Gastroesophageal sphincter (tissue), 4 donors: ENCODE measurements at regions not wholly inside any gene's neighbourhood (a gene's known extent, or its start where the extent isn't known, plus 50 kb on each side); places are given as distances from the start of the nearest gene placed in this dataset.

Source experiments
- ATAC-seq: fragments of 150-250 bp; one replicate; pipeline ENCODE4 v1.9.1; 2016; ENCODE audit warnings: mild to moderate bottlenecking, moderate library complexity
- H3K27ac ChIP-seq, 4 donors: fragments of 200-600 bp; sonication (generic) in 3 of 4; 1 replicate in 3 of 4; 2 replicates in 1 of 4; pipeline ENCODE4 v1.5.1; 2016 to 2019
- H3K27me3 ChIP-seq: fragments of 200-600 bp; sonication (generic); one replicate; pipeline ENCODE4 v1.5.1; 2019
- H3K36me3 ChIP-seq, 2 donors: fragments of 200-600 bp; sonication (generic); one replicate each; pipeline ENCODE4 v1.5.1; 2019; ENCODE audit warnings: control low read depth in 1 of 2
- H3K4me1 ChIP-seq, 3 donors: fragments of 200-600 bp; sonication (generic); 1 replicate in 2 of 3; 2 replicates in 1 of 3; pipeline ENCODE4 v1.5.1; 2016 to 2019; ENCODE audit warnings: control low read depth in 2 of 3
- H3K4me3 ChIP-seq, 2 donors: fragments of 200-600 bp; sonication (generic); one replicate each; pipeline ENCODE4 v1.5.1; 2019; ENCODE audit warnings: mild to moderate bottlenecking in 1 of 2, moderate library complexity in 1 of 2
- H3K9me3 ChIP-seq, 3 donors: fragments of 200-600 bp; sonication (generic); one replicate each; pipeline ENCODE4 v1.5.1; 2017 to 2019; ENCODE audit warnings: control low read depth in 2 of 3
- EP300 ChIP-seq: sonication (generic); formaldehyde crosslinking; IDR thresholded peaks from one replicate; pipeline ENCODE4 v1.6.1; 2017; ENCODE audit warnings: antibody characterized with exemption, mild to moderate bottlenecking
- POLR2A ChIP-seq, 2 donors: fragments of 450-650 bp; IDR thresholded peaks; one replicate each; pipeline ENCODE4 v1.6.1; 2017; ENCODE audit warnings: antibody characterized with exemption in 2 of 2, mild to moderate bottlenecking in 2 of 2, moderate library complexity in 1 of 2
- POLR2AphosphoS5 ChIP-seq: sonication (generic); formaldehyde crosslinking; IDR thresholded peaks from one replicate; pipeline ENCODE4 v1.6.1; 2017; ENCODE audit warnings: antibody characterized with exemption
- WGBS, 2 donors: methylation state at CpG; one replicate each; pipeline ENCODE4 v1.1.5; 2018; ENCODE audit warnings: low coverage in 1 of 2; 5-methylcytosine and 5-hydroxymethylcytosine counted together
- TF ChIP-seq, protein P1 (sequence below), 4 experiments: fragments of 200-600 bp in 2 of 4; fragments of 450-650 bp in 2 of 4; sonication (generic) in 1 of 4; IDR thresholded peaks; one replicate each; pipeline ENCODE4 v1.5.1; 2017 to 2019; ENCODE audit warnings: antibody characterized with exemption in 4 of 4, mild to moderate bottlenecking in 2 of 4, moderate library complexity in 2 of 4

DNA sequence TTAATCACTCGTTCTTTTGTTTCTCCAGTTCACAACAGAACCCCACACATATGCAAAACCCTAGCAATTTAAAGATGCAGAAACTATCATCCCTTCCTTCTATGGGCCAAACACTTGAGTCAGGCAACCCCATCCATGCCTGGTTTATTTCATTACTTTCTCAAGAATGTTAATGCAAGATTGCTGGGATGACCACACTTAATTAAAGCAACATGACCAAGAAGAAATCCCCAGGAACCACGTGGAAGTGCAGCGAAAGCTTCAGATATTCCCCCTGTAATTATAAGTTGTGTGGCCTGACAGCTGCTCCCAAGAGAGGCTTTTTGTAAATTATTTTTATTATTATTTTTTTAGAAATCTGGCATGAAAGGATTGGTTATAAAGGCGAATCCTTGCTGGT is 246.2 kb upstream of the ID2 start:
- H3K4me3 ChIP-seq, result no peak overlapping the region
- 80 to 91% methylated on average over 4 of the region's 4 CpGs for WGBS, 2 donors
- TF ChIP-seq POLR2A (IDR thresholded peaks at IDR 0.05), result no peak
- TF ChIP-seq EP300, result no peak
- no peak for TF ChIP-seq POLR2AphosphoS5
- TF ChIP-seq, protein P1, sequence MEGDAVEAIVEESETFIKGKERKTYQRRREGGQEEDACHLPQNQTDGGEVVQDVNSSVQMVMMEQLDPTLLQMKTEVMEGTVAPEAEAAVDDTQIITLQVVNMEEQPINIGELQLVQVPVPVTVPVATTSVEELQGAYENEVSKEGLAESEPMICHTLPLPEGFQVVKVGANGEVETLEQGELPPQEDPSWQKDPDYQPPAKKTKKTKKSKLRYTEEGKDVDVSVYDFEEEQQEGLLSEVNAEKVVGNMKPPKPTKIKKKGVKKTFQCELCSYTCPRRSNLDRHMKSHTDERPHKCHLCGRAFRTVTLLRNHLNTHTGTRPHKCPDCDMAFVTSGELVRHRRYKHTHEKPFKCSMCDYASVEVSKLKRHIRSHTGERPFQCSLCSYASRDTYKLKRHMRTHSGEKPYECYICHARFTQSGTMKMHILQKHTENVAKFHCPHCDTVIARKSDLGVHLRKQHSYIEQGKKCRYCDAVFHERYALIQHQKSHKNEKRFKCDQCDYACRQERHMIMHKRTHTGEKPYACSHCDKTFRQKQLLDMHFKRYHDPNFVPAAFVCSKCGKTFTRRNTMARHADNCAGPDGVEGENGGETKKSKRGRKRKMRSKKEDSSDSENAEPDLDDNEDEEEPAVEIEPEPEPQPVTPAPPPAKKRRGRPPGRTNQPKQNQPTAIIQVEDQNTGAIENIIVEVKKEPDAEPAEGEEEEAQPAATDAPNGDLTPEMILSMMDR (IDR thresholded peaks at IDR 0.05), result no peak

GRCh38 chr2:8436585-8436984 is 245.3 kb upstream of the ID2 start:
- H3K4me3 ChIP-seq, result no peak overlapping the region
- H3K27ac ChIP-seq, result no peak overlapping the region
- no peaks in the 10 kb centered on the region for H3K36me3 ChIP-seq
- H3K4me1 ChIP-seq, result no peaks in the 10 kb centered on the region
- no peak for TF ChIP-seq POLR2A (IDR thresholded peaks at IDR 0.05)
- no peak for TF ChIP-seq EP300
- TF ChIP-seq, protein P1 (IDR thresholded peaks at IDR 0.05), result no peak
- no peak for TF ChIP-seq POLR2AphosphoS5
- ATAC-seq, result no peak
- H3K9me3 ChIP-seq, result no peaks in the 10 kb centered on the region
- WGBS, 2 donors, result 60 to 94% methylated on average over 1 to 3 of the region's 3 CpGs
- no peaks in the 10 kb centered on the region for H3K27me3 ChIP-seq

More for the DNA sequence above, 246.2 kb upstream of the ID2 start:
- no peak for ATAC-seq
- H3K27ac ChIP-seq, result no peak overlapping the region
- no peaks in the 10 kb centered on the region for H3K27me3 ChIP-seq
- H3K36me3 ChIP-seq, result no peaks in the 10 kb centered on the region
- no peaks in the 10 kb centered on the region for H3K9me3 ChIP-seq
- H3K4me1 ChIP-seq, result no peaks in the 10 kb centered on the region

DNA sequence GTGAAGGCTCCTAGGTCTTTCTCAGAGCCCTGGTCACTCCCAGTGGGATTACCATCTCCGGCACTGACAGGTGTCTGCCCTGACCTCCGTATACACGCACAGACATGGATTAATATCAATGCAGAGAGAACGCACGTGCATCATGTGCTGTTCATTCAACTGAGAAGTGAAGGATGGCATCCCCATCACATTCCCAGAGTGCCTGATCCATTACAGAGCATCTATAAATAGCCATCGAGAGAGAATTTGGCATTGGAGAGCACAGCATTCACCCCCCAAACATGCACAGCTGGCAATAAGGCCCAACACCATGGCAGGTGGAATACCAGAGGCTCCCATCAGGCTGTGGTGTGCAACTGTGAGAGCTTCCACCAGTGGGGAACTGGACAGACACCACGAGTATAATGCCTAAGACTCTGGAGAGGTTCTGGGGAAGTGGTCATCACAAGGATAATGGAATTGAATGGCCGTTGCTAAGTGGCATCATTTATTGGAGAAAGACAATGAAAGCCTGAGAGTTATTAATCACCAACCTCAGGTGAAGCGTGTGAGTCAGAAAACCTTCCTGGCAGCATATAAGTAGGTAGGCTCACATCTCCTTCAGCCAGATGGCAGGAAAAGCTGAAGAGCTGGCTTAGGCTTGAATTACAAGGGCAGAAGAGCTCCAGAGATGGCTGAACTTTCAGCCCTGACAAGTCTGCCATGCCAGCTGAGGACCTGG is 244.5 kb upstream of the ID2 start:
- Histone ChIP-seq H3K27ac (no peak overlapping the region), H3K36me3 (no peaks in the 10 kb centered on the region), H3K9me3 (no peaks in the 10 kb centered on the region), H3K27me3 (no peaks in the 10 kb centered on the region), H3K4me3 (no peak overlapping the region), H3K4me1 (no peaks in the 10 kb centered on the region)
- TF ChIP-seq EP300, result no peak
- TF ChIP-seq POLR2AphosphoS5, result no peak
- TF ChIP-seq POLR2A (IDR thresholded peaks at IDR 0.05), result no peak
- TF ChIP-seq, protein P1 (IDR thresholded peaks at IDR 0.05), result no peak
- ATAC-seq, result no peak
- 79 to 86% methylated on average over 1 to 8 of the region's 9 CpGs for WGBS, 2 donors

- 80 to 100% methylated on average over 1 of the region's 5 CpGs for WGBS, 2 donors
- H3K27ac ChIP-seq, result no peak overlapping the region
- no peaks in the 10 kb centered on the region for H3K9me3 ChIP-seq
- H3K4me1 ChIP-seq, result no peaks in the 10 kb centered on the region
- no peak for ATAC-seq
- no peaks in the 10 kb centered on the region for H3K27me3 ChIP-seq
- no peak for TF ChIP-seq POLR2AphosphoS5
- no peak for TF ChIP-seq EP300
- TF ChIP-seq, protein P1 (IDR thresholded peaks at IDR 0.05), result no peak
- no peak for TF ChIP-seq POLR2A (IDR thresholded peaks at IDR 0.05)
- no peaks in the 10 kb centered on the region for H3K36me3 ChIP-seq
- no peak overlapping the region for H3K4me3 ChIP-seq
Measured at GRCh38 chr2:8437949-8438400, 243.9 kb upstream of the ID2 start.

DNA sequence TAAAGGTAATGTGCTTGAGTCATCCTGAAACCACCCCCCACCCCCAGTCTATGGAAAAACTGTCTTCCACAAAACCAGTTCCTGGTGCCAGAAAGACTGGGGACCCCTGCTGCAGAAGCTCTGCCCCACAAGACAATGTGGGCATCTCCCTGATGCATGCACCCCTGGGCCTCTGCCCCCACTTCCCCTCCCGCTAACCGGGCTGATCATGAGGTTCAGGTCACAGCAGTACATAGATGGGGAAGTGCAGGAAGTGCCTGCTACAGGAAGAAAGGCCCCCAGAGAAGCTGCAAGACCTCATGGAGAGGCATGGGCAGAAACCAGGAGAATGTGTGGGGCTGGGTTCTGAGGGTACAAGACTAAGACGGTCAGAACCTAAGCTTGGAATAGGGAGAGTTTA is 243.4 kb upstream of the ID2 start:
- no peaks in the 10 kb centered on the region for H3K4me1 ChIP-seq
- no peaks in the 10 kb centered on the region for H3K27me3 ChIP-seq
- H3K27ac ChIP-seq, result no peak overlapping the region
- TF ChIP-seq POLR2AphosphoS5 (no peak), POLR2A (IDR thresholded peaks at IDR 0.05) (no peak), EP300 (no peak)
- TF ChIP-seq, protein P1 (IDR thresholded peaks at IDR 0.05), result no peak
- no peaks in the 10 kb centered on the region for H3K9me3 ChIP-seq
- H3K36me3 ChIP-seq, result no peaks in the 10 kb centered on the region
- no peak overlapping the region for H3K4me3 ChIP-seq
- WGBS, 2 donors, result 86 to 100% methylated on average over 1 of the region's 3 CpGs
- ATAC-seq, result no peak
